ENCODE measurements at regions not wholly inside any gene's neighbourhood (a gene's known extent, or its start where the extent isn't known, plus 50 kb on each side); places are given as distances from the start of the nearest gene placed in this dataset.

DNA sequence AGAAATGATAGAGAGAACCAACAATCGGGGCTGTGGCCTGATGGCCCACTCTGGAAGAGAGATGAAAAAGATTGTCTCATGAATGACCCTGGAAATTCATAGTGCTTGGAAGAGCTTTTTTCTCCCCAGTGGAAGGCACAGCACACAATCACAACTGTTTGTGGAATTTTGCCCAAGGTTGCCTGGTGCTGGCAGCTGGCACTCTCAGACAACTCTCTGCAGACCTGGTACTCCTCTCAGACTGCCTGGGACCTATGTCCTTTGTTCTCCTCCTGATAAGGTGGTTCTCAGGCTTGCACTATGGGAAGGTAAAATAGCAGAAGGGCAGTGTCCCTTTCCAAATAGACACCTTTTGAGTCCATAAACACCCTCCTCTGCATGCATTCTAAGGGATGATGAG is 144.1 kb upstream of the SEL1L start:
- H3K36me3 ChIP-seq (ENCODE audit: low read depth), result no peaks in the 10 kb centered on the region
- TF ChIP-seq, protein P1, sequence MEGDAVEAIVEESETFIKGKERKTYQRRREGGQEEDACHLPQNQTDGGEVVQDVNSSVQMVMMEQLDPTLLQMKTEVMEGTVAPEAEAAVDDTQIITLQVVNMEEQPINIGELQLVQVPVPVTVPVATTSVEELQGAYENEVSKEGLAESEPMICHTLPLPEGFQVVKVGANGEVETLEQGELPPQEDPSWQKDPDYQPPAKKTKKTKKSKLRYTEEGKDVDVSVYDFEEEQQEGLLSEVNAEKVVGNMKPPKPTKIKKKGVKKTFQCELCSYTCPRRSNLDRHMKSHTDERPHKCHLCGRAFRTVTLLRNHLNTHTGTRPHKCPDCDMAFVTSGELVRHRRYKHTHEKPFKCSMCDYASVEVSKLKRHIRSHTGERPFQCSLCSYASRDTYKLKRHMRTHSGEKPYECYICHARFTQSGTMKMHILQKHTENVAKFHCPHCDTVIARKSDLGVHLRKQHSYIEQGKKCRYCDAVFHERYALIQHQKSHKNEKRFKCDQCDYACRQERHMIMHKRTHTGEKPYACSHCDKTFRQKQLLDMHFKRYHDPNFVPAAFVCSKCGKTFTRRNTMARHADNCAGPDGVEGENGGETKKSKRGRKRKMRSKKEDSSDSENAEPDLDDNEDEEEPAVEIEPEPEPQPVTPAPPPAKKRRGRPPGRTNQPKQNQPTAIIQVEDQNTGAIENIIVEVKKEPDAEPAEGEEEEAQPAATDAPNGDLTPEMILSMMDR (IDR thresholded peaks at IDR 0.05; ENCODE audit: poor library complexity, severe bottlenecking), result no peak
- no peak overlapping the region for H3K4me3 ChIP-seq (ENCODE audit: severe bottlenecking)
- ATAC-seq (ENCODE audit: low read depth) (no peak; the same call in 2 of the 3 replicates), DNase-seq (ENCODE audit: low spot score) (no peak)
- H3K9me3 ChIP-seq (ENCODE audit: severe bottlenecking), result no peaks in the 10 kb centered on the region
- H3K27ac ChIP-seq (ENCODE audit: poor library complexity, severe bottlenecking), result no peak overlapping the region
- no peaks in the 10 kb centered on the region for H3K4me1 ChIP-seq (ENCODE audit: insufficient read depth, poor library complexity, severe bottlenecking)
- peaks cover 9% of the 10 kb centered on the region for H3K27me3 ChIP-seq (ENCODE audit: insufficient read depth, poor library complexity, severe bottlenecking)

DNA sequence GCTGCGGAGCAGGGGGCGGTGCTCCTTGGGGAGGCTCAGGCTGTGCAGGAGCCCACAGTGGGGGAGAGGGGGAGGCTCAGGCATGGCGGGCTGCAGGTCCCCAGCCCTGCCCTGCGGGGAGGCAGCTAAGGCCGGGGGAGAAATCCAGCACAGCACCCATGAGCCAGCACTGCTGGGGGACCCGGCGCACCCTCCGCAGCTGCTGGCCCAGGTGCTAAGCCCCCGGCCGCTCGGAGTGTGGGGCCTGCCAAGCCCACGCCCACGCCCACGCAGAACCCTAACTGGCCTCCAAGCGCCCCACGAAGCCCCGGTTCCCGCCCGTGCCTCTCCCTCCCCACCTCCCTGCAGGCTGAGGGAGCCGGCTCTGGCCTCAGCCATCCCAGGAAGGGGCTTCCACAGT is 145.6 kb upstream of the SEL1L start:
- no peak overlapping the region for H3K4me3 ChIP-seq (ENCODE audit: severe bottlenecking)
- peaks cover 7% of the 10 kb centered on the region for H3K27me3 ChIP-seq (ENCODE audit: insufficient read depth, poor library complexity, severe bottlenecking)
- H3K4me1 ChIP-seq (ENCODE audit: insufficient read depth, poor library complexity, severe bottlenecking), result no peaks in the 10 kb centered on the region
- no peak for DNase-seq (ENCODE audit: low spot score)
- ATAC-seq (ENCODE audit: low read depth), result no peak
- no peak overlapping the region for H3K27ac ChIP-seq (ENCODE audit: poor library complexity, severe bottlenecking)
- TF ChIP-seq, protein P1 (IDR thresholded peaks at IDR 0.05; ENCODE audit: poor library complexity, severe bottlenecking), result no peak
- no peaks in the 10 kb centered on the region for H3K36me3 ChIP-seq (ENCODE audit: low read depth)
- no peaks in the 10 kb centered on the region for H3K9me3 ChIP-seq (ENCODE audit: severe bottlenecking)

DNA sequence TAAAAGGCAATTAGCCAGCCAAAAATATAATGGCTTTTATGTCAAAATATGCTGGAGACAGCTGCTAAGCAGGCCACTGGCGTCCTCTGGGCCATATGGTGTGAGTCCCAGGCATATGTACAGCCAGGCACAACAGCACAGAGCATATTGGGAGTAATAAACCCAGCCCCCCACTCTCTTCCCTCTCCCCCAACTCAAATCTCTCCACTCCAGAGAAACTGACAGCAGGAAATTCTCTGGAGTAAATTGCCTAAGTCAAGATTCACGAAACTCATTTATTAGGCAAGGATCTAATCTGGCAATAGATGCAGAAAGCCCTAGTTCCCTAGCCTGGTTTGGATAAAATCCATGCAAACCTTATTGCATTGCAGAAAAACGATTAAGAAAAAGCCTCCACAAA is 147.9 kb upstream of the SEL1L start:
- TF ChIP-seq, protein P1 (IDR thresholded peaks at IDR 0.05; ENCODE audit: poor library complexity, severe bottlenecking), result no peak
- no peak overlapping the region for H3K27ac ChIP-seq (ENCODE audit: poor library complexity, severe bottlenecking)
- no peak overlapping the region for H3K4me3 ChIP-seq (ENCODE audit: severe bottlenecking)
- ATAC-seq (ENCODE audit: low read depth) (no peak), DNase-seq (ENCODE audit: low spot score) (no peak)
- no peaks in the 10 kb centered on the region for H3K4me1 ChIP-seq (ENCODE audit: insufficient read depth, poor library complexity, severe bottlenecking)
- H3K27me3 ChIP-seq (ENCODE audit: insufficient read depth, poor library complexity, severe bottlenecking), result peaks cover 9% of the 10 kb centered on the region
- no peaks in the 10 kb centered on the region for H3K9me3 ChIP-seq (ENCODE audit: severe bottlenecking)
- no peaks in the 10 kb centered on the region for H3K36me3 ChIP-seq (ENCODE audit: low read depth)

DNA sequence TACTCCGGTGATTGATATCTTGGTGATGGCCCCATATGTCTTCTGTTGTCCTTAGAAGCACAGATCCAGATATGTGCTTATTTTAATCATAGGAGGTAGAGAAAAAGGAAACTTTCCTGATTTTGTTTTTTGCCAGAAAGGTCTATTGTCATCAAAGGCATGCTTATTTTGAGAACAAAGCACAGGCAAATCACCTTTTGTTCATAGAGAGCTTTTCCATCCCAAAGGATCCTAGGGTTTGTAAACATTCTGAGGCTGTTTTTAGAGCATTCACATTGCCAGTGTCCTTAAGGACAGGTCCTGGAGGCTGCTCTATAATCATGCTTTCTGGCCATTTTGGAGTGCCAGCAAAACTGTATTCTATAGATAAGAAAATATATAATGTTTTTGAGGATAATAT is 148.5 kb upstream of the SEL1L start:
- ATAC-seq (ENCODE audit: low read depth) (no peak), DNase-seq (ENCODE audit: low spot score) (no peak)
- Histone ChIP-seq H3K27ac (ENCODE audit: poor library complexity, severe bottlenecking) (no peak overlapping the region), H3K4me1 (ENCODE audit: insufficient read depth, poor library complexity, severe bottlenecking) (no peaks in the 10 kb centered on the region), H3K27me3 (ENCODE audit: insufficient read depth, poor library complexity, severe bottlenecking) (peaks cover 9% of the 10 kb centered on the region), H3K9me3 (ENCODE audit: severe bottlenecking) (no peaks in the 10 kb centered on the region), H3K4me3 (ENCODE audit: severe bottlenecking) (no peak overlapping the region), H3K36me3 (ENCODE audit: low read depth) (no peaks in the 10 kb centered on the region)
- TF ChIP-seq, protein P1 (IDR thresholded peaks at IDR 0.05; ENCODE audit: poor library complexity, severe bottlenecking), result no peak

DNA sequence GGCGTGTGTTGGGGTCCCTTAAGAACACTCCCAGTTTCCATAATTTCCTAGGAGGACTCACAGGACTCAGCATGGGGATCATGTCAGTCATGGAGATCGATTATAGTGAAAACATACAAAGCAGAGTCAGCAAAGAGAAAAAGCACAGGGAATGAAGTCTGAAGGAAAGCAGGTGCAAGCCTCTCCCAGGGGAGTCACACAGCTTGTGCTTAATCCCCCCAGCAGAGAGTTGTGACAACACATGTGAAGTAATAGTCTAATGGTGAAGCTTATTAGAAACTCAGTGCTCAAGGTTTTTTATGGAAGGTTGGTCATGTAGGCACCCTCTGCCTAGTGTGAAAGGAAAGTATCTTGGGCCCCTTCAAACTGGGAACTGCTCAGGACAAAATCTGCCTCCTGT is 149.0 kb upstream of the SEL1L start:
- TF ChIP-seq, protein P1 (IDR thresholded peaks at IDR 0.05; ENCODE audit: poor library complexity, severe bottlenecking), result no peak
- ATAC-seq (ENCODE audit: low read depth) (no peak), DNase-seq (ENCODE audit: low spot score) (no peak)
- no peaks in the 10 kb centered on the region for H3K4me1 ChIP-seq (ENCODE audit: insufficient read depth, poor library complexity, severe bottlenecking)
- H3K27me3 ChIP-seq (ENCODE audit: insufficient read depth, poor library complexity, severe bottlenecking), result peaks cover 9% of the 10 kb centered on the region
- H3K36me3 ChIP-seq (ENCODE audit: low read depth), result no peaks in the 10 kb centered on the region
- no peak overlapping the region for H3K27ac ChIP-seq (ENCODE audit: poor library complexity, severe bottlenecking)
- H3K9me3 ChIP-seq (ENCODE audit: severe bottlenecking), result no peaks in the 10 kb centered on the region
- H3K4me3 ChIP-seq (ENCODE audit: severe bottlenecking), result no peak overlapping the region

Measured in RWPE2 (cell line).